CD4-positive, alpha-beta T cell treated with Interleukin-17A for 1 hour (primary cell): ENCODE measurements at regions not wholly inside any gene's neighbourhood (a gene's known extent, or its start where the extent isn't known, plus 50 kb on each side); places are given as distances from the start of the nearest gene placed in this dataset.

Source experiments
- DNase-seq: peaks from one replicate; pipeline ENCODE4 v3.0.0-alpha.2; 2020

DNA sequence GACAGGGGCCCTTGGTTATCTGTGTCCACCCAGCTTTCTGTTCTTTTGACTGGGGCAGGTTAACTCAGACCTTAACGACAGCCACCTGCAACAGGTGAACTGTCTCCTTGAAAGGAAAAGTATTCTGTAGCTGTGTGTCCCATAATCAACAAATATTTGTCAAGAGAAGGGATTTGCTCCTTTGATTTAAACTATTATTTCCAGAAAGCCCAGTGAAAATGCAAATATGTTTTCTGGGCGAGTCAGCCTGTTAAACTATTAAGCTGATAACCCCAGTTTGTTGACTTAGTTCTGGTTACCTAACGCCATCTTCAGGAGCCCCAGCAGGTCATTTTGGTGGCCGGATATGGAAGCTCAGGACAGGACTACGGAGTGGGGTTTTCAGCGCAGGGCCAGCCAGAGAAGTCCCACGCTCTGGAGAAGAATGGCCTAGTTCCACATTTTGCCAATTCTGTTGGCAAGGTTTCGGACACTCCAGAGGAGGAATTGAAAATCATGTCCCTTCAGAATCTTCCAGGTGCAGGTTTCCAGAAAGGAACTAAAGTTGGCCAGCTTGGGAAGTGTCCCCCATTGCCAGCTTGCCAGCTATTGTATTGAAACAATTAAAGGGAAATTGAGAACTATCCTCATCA, 54.5 kb downstream of the ADRA2A start:
- DNase-seq = no peak

DNA sequence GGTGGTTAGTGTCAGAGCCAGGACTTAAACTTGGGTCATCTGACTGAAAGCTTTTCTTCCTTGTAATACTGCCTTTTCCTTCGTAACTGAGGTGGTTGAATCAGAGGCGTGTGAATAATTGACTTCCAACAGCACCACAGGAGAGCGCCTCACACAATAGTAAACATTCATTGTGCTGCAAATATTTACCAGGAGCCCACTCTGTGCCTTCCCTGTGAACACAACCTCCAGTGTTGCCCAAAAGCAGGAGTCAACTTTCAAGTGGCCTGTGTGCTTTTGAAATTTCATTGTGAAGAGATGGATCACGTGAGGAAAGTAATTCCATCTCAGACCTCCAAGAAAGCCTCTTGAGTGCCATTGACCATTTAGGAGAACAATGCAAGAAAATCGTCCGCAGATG, 60.2 kb downstream of the ADRA2A start:
- no peak for DNase-seq

DNA sequence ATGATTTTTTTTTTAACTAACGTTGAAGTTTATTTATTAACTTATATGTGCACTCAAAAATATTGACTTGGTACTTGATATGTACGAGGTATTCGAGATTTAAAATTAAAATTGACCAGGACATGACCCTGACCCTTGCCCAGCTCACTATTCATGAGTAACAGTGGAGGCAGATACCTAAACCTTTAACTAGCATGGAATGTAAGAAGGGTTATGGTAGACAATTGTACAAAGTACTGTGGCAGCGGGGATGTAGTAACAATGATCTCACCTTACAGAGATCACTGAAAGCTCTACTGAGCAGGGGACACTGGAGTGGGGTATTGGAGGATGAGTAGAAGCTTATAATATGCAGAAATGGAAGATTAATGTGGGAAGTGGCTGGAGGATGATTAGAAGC, 60.8 kb downstream of the ADRA2A start:
- no peak for DNase-seq

DNA sequence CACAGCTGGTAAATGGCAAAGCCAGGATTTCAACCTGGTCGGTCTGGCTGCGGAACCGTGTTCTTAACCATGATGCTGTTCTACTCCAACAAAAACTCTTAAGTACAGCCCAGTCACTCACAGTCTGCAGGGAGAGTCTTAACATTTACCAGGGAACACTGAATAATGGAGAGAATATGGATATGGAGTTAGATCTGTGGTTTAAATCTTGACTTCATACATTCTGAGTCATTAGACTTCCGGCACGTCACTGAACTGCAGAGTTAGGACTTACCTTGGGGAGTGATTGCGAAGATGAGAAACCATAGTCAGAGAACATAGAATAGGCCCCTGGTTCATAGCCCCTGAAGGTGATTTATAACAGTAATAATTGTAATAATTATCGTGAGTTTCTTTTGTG, 61.7 kb downstream of the ADRA2A start:
- no peak for DNase-seq

DNA sequence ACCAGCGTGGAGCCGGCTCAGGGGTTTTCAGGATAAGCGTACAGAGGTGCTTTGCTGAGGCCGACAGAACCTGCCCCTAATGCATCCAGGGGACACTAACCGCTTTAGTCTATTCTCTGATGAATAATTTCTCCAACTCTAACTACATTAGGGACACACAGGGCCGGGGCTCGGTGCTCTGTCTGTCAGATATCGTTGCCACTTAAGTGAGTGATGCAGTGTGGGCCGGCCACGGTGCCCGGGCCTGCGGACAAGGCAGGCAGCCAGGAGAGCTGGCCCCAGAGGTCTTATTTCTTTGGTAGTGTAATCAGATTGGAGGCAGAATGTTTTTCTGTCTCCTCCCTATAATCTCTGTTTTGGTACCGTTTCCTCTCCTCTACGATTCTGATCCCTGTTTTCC, 62.7 kb downstream of the ADRA2A start:
- no peak for DNase-seq

DNA sequence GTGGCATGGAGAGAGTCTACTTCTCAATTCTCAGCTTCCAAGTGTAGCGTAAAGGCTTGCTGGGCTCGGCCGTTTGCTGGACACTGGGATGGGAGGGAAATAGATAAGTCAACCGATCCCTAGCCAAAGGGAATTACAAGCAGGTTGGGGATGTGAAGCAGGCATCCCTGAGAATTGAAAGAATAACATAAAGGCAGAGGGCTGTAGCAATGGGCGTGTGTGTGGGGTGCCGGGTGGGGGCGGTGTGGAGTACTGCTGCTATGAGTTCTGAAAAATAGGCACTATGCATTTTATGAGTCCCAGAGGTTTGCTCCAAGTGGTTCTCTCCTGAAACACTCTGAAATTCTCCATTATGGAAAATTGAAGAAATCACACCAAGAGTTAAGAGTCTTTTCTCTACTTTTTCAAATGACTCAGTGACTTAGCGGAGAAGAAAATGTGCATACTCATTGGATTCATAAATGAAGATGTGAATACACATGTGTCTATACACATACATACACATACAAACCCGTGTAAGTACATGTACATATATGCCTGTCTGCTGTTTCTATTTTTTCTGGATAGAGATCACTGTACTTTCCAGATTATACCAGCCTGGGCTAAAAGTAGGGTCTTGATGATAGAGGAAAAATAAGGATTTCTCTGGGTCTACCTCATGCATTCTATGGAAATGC, 65.4 kb downstream of the ADRA2A start:
- no peak for DNase-seq

GRCh38 chr10:111146025-111146640, 69.3 kb downstream of the ADRA2A start:
- no peak for DNase-seq

GRCh38 chr10:111148025-111148424, 71.2 kb downstream of the ADRA2A start:
- DNase-seq = no peak

DNA sequence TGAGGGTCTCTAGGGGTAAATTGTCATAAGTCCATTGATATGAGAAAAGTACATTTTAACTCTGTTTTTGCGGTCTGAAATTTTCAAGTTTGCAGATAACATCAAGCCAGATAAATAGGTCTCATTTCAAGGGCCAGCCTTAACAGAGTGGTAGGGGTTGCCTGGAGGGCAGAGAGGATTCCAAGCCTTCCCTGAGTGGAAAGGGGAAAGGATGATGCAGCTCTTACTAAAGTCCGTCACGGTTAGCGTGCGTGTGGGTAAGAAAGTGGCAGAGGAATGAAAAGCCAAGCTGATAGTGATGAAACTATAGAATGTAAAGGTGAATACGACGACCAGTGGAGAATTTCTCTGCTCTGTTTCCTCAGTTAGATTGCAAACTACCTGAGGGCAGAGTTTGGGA, 71.6 kb downstream of the ADRA2A start:
- DNase-seq = no peak

- DNase-seq = no peak
These were observed 73.9 kb downstream of the ADRA2A start for GRCh38 chr10:111150691-111151090.

DNA sequence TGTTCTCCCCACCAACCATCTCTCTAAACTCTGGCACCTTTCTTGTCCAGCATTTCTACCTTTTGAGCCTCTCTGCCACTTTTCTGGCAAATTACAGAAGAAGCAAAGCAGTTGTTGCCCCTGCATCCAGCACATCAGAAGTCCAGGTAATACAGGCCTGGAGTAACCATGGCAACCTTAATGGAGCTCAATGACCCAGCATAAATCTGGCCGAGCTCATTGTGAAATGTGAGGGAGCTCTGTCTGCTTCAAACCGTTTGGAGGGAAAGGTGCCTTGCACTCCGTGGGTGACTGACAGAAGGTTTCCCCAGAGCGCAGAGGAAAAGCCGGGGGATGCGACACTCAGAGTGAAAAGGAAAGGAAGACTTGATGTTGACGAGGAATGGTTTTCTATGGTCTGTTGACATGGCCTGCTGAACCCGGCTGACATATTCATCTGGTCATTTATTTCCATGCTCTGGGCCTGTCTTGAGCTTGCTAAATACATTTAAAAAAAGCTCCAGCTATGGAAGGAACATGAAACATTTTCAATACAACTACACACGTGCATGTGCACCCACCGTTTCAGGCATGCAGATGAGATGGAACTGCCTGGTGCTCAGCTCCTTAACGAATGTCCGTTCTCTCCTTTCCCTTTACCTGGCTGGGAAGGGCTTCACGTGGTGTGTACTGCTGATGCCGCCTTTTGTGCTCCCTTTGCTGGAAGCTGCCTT, 74.9 kb downstream of the ADRA2A start:
- no peak for DNase-seq

- DNase-seq = no peak
These were observed 79.9 kb downstream of the ADRA2A start for GRCh38 chr10:111156754-111157153.

DNA sequence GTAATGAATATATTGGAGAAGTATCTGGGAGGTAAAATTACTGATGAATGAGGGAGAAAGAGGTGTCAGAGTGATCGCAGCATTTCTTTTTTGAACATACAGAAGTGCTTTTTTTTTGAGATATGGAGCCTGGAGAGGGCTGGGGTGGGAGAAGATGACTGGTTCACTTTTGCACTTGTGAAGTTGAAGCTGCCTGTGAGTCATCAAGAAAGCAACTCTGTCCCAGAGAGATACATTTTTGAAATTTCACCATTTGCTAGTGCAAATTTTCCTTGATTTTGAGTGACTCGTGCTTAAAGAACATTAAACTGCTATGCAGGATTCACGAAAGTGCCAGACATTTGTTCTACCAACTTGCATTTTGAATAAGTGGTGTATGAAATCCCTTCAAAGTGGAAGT, 81.8 kb downstream of the ADRA2A start:
- no peak for DNase-seq

DNA sequence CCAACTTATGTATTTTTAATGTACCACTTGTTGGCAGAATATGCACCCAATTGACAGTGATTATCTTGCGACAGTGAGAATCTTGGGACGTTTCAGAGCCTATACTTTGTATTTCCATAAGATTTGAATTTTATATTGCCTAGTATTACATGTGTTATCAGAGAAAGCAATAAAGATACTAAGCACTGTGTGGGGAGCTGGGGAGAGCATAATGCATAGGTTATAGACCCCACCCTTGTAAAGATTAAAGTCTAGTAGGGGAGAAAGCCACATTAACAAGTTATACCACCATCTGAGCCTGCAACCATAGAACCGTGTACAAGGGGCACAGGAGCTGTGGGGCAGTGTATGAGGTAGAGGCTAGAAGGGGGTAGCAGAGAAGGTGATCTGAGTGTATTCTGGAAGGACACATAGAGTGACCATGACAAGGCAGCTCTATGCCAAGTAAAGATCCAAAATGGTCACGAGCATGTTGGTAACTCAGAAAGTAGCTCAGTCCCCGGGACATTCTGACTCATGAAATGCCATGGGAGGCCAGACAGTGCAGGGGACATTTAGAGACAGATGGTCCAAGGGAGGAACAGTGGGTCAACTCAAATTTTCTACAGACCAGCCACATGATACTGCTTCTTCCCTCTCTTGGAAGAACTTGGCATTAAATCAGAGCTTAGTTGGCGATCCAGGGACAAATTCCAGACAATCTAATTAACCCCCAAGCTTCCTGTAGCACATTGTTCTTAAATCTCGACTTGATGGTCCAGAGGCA, 84.5 kb downstream of the ADRA2A start:
- no peak for DNase-seq

DNA sequence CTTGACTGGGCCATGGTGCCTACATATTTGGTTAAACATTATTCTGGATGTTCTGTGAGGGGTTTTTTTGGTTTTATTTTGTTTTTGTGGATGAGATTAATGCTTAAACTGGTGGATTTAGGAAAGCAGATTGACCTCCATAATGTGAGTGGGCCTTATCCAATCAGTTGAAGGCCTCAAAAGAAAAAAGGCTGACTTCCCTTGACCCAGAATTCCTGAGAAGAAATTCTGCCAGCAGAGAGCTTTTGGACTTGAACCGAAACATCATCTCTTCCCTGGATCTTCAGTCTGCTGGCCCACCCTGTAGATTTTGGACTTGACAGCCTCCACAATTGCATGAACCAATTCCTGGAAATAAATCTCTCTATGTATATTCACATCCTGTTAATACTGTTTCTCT, 94.4 kb downstream of the ADRA2A start:
- DNase-seq = no peak

DNA sequence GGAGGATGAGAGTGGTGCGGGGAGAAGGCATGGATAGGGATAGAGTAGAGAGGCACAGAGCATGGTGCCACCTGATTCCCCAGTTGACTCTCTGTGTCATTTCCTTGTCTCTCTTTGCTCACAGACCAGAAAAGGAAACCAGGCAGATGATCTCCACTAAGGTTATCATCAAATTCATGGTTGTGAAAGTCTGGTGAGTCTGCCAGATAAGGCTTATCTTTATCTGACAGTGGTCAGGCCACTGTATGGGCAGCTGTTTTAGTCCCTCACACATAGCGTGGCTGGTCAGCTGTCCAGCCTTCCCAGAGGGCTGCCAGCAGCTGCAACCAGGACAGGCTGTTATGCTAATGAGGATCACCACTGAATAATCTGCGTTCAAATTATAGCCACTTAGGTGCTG, 99.0 kb downstream of the ADRA2A start:
- DNase-seq = no peak

DNA sequence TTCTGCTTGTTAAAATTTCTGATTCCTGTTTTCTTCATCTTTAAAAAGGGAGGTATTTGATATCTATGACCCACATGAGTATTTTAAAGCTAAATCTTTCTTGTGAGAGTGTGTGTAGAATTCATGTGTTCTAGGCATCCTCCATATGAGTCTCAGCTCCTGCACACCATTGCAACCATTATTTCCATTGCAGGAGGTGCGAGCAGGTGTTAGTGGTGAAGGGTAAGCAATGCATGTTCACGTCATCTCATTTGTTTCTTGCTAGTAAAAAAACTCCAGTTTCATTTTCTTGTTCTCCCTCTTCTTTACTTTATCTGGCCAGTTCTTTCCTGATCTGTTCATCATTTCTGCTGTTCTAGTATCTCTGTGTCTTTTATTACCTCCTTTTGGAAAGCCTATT, 100.5 kb downstream of the ADRA2A start:
- DNase-seq = no peak

DNA sequence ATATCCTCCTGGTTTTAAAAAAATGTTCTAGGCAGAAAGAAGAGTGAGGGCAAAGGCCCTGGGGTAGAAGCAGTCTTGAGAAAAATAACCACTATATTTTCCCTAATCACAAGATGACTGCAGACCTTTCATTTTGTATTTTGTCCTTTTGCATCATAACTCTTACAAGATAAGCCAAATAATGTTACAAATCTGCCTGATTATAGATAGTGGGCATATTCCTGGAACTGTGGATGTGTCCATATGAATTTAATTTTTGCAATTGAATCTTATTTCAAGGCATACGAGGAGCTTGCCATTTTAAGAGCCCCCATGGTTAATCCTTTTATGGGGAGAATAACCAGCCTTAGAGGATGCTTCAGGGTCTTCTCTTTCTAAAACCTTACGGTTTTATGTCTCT, 102.7 kb downstream of the ADRA2A start:
- DNase-seq = no peak

- DNase-seq = no peak
These were observed 109.5 kb downstream of the ADRA2A start for GRCh38 chr10:111186358-111186757.

GRCh38 chr10:111187096-111187495, 110.3 kb downstream of the ADRA2A start:
- no peak for DNase-seq

DNA sequence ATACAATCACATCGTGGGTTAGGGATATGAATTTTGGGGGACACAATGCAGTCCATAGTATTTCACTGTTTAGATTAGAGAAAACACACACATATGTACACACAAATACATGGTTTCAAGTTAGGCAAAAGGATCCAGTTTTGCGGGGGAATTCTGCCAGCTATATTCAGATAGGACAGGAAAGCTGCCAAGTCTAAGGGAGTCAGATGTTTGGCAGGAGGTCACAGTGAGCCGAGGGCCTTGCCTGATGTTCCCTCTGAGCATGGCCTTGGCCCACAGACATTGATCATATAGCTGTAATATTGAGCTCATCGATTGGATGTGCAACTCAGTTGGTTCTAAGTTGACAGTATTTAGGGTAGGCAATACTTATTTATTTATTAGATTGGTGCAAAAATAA, 122.8 kb downstream of the ADRA2A start:
- DNase-seq = no peak

- DNase-seq = no peak
These were observed 123.8 kb downstream of the ADRA2A start for GRCh38 chr10:111200505-111201186.

- DNase-seq = no peak
These were observed 126.8 kb downstream of the ADRA2A start for GRCh38 chr10:111203615-111204014.
